HG03457 (cell line): ENCODE measurements at regions not wholly inside any gene's neighbourhood (a gene's known extent, or its start where the extent isn't known, plus 50 kb on each side); places are given as distances from the start of the nearest gene placed in this dataset.

ENCODE experiments used
- ATAC-seq: cut with Tn5 transposase; IDR thresholded peaks from one replicate; pipeline ENCODE4 v1.9.1; 2021; ENCODE audit warnings: moderate number of reproducible peaks; ENCODE audit not compliant: unreplicated experiment

GRCh38 chr4:165763640-165764039, 109.4 kb upstream of the TLL1 start:
- no peak for ATAC-seq

GRCh38 chr4:165765053-165765452, 108.0 kb upstream of the TLL1 start:
- ATAC-seq, result no peak

GRCh38 chr4:165766018-165766417, 107.0 kb upstream of the TLL1 start:
- no peak for ATAC-seq

- no peak for ATAC-seq
These were observed 106.1 kb upstream of the TLL1 start for GRCh38 chr4:165766976-165767375.

GRCh38 chr4:165767671-165768070, 105.4 kb upstream of the TLL1 start:
- ATAC-seq, result no peak

GRCh38 chr4:165768281-165768680, 104.8 kb upstream of the TLL1 start:
- ATAC-seq, result no peak

GRCh38 chr4:165774326-165774725, 98.7 kb upstream of the TLL1 start:
- ATAC-seq, result no peak

GRCh38 chr4:165779950-165780670, 92.9 kb upstream of the TLL1 start:
- ATAC-seq, result no peak

GRCh38 chr4:165780735-165781134, 92.3 kb upstream of the TLL1 start:
- ATAC-seq, result no peak

- no peak for ATAC-seq
These were observed 90.4 kb upstream of the TLL1 start for GRCh38 chr4:165782623-165783022.

GRCh38 chr4:165783626-165784025, 89.4 kb upstream of the TLL1 start:
- ATAC-seq, result no peak

- ATAC-seq, result no peak
These were observed 88.4 kb upstream of the TLL1 start for GRCh38 chr4:165784672-165785071.

- no peak for ATAC-seq
These were observed 87.7 kb upstream of the TLL1 start for GRCh38 chr4:165785337-165785736.

- ATAC-seq, result no peak
These were observed 85.3 kb upstream of the TLL1 start for GRCh38 chr4:165787516-165788274.

- ATAC-seq, result no peak
These were observed 84.2 kb upstream of the TLL1 start for GRCh38 chr4:165788686-165789463.

GRCh38 chr4:165793236-165793635, 79.8 kb upstream of the TLL1 start:
- ATAC-seq, result no peak

GRCh38 chr4:165794834-165795233, 78.2 kb upstream of the TLL1 start:
- no peak for ATAC-seq

- ATAC-seq, result no peak
These were observed 73.6 kb upstream of the TLL1 start for GRCh38 chr4:165799384-165799815.

- no peak for ATAC-seq
These were observed 70.6 kb upstream of the TLL1 start for GRCh38 chr4:165802452-165802851.

- no peak for ATAC-seq
These were observed 70.0 kb upstream of the TLL1 start for GRCh38 chr4:165803005-165803404.

GRCh38 chr4:165805406-165805805, 67.6 kb upstream of the TLL1 start:
- no peak for ATAC-seq

GRCh38 chr4:165806613-165807012, 66.4 kb upstream of the TLL1 start:
- ATAC-seq, result no peak
